GM23338 (cell line): ENCODE measurements at regions not wholly inside any gene's neighbourhood (a gene's known extent, or its start where the extent isn't known, plus 50 kb on each side); places are given as distances from the start of the nearest gene placed in this dataset.

Source experiments
- ATAC-seq: fragments of 200-7000 bp; cut with Tn5 transposase; 3 replicates; pipeline ENCODE4 v1.9.1; 2020
- DNase-seq: peaks from one replicate; pipeline ENCODE4 v3.0.0-alpha.2; 2015; ENCODE audit warnings: low spot score
- H2AFZ ChIP-seq: fragments of 200-600 bp; sonication (generic); 2 replicates; pipeline ENCODE4 v1.8.0; 2016; ENCODE audit warnings: antibody characterized with exemption, mild to moderate bottlenecking, moderate library complexity
- H3F3A ChIP-seq: fragments of 200-600 bp; sonication (generic); replicated peaks from 2 replicates; pipeline ENCODE4 v1.8.0; 2017; ENCODE audit warnings: antibody characterized with exemption, mixed run types, low read depth
- H3K27ac ChIP-seq: fragments of 200-600 bp; sonication (generic); 2 replicates; pipeline ENCODE4 v1.6.1; 2016; ENCODE audit warnings: low read depth
- H3K27me3 ChIP-seq: fragments of 200-600 bp; sonication (generic); 2 replicates; pipeline ENCODE4 v1.8.0; 2016; ENCODE audit warnings: mild to moderate bottlenecking, mixed run types, moderate library complexity; ENCODE audit not compliant: insufficient read depth
- H3K36me3 ChIP-seq: fragments of 200-600 bp; sonication (generic); 2 replicates; pipeline ENCODE4 v1.8.0; 2016; ENCODE audit warnings: mild to moderate bottlenecking; ENCODE audit not compliant: insufficient read depth
- H3K4me1 ChIP-seq: fragments of 200-600 bp; sonication (generic); 2 replicates; pipeline ENCODE4 v1.8.0; 2016; ENCODE audit warnings: mild to moderate bottlenecking, moderate library complexity; ENCODE audit not compliant: insufficient read depth
- H3K4me2 ChIP-seq: fragments of 200-600 bp; sonication (generic); 2 replicates; pipeline ENCODE4 v1.7.1; 2017; ENCODE audit warnings: mixed run types
- H3K4me3 ChIP-seq: fragments of 200-600 bp; sonication (generic); 2 replicates; pipeline ENCODE4 v1.6.1; 2016; ENCODE audit warnings: mixed run types
- H3K79me2 ChIP-seq: fragments of 200-600 bp; sonication (generic); replicated peaks from 2 replicates; pipeline ENCODE4 v1.8.0; 2017; ENCODE audit warnings: mild to moderate bottlenecking; ENCODE audit not compliant: insufficient read depth
- H3K9me2 ChIP-seq: fragments of 200-600 bp; sonication (generic); 2 replicates; pipeline ENCODE4 v1.8.0; 2017; ENCODE audit not compliant: insufficient read depth
- H4K20me1 ChIP-seq: fragments of 200-600 bp; sonication (generic); replicated peaks from 2 replicates; pipeline ENCODE4 v1.8.0; 2017; ENCODE audit warnings: mild to moderate bottlenecking; ENCODE audit not compliant: insufficient read depth
- H3K27ac Mint-ChIP-seq: 2 replicates; pipeline ENCODE4 v1.8.0; 2020; ENCODE audit warnings: inconsistent platforms, mild to moderate bottlenecking, moderate library complexity, mixed read lengths
- H3K27me3 Mint-ChIP-seq: 3 replicates; pipeline ENCODE4 v1.8.0; 2022; ENCODE audit warnings: low read depth, mild to moderate bottlenecking, moderate library complexity, mixed read lengths, inconsistent platforms; ENCODE audit not compliant: insufficient read depth, poor library complexity
- H3K36me3 Mint-ChIP-seq: 3 replicates; pipeline ENCODE4 v1.8.0; 2021; ENCODE audit warnings: low read depth, mild to moderate bottlenecking, inconsistent platforms, moderate library complexity, mixed read lengths
- H3K4me1 Mint-ChIP-seq: 3 replicates; pipeline ENCODE4 v1.8.0; 2020; ENCODE audit warnings: mild to moderate bottlenecking, inconsistent platforms, mixed read lengths
- H3K4me3 Mint-ChIP-seq: 3 replicates; pipeline ENCODE4 v1.8.0; 2021; ENCODE audit warnings: moderate library complexity, mild to moderate bottlenecking, inconsistent platforms, mixed read lengths
- H3K9me3 Mint-ChIP-seq: 3 replicates; pipeline ENCODE4 v1.8.0; 2020; ENCODE audit warnings: moderate library complexity, mild to moderate bottlenecking, inconsistent platforms, mixed read lengths
- CREB1 ChIP-seq: fragments of 250-450 bp; sonication (Bioruptor Pico); IDR thresholded peaks from 2 replicates; pipeline ENCODE4 v1.5.0; 2020; ENCODE audit warnings: low read depth, mild to moderate bottlenecking, moderate library complexity
- CTCF ChIP-seq, 2 experiments: fragments of 200-600 bp in 1 of 2; sonication (generic) in 1 of 2; conservative IDR thresholded peaks; 2 replicates each; pipeline versions ENCODE4 v1.5.1 to v1.6.1; 2016 to 2017; ENCODE audit warnings: antibody characterized with exemption in 2 of 2, low read depth in 2 of 2, mild to moderate bottlenecking in 2 of 2, moderate library complexity in 1 of 2
- ETS1 ChIP-seq: IDR thresholded peaks from 2 replicates; pipeline ENCODE4 v1.6.1; 2016; ENCODE audit warnings: antibody characterized with exemption
- EZH2 ChIP-seq: fragments of 200-600 bp; sonication (generic); IDR thresholded peaks from one replicate; pipeline ENCODE4 v1.8.0; 2017; ENCODE audit warnings: antibody characterized with exemption, mild to moderate bottlenecking, low read depth; ENCODE audit not compliant: unreplicated experiment
- EZH2phosphoT487 ChIP-seq: fragments of 200-600 bp; sonication (generic); IDR thresholded peaks from one replicate; pipeline ENCODE4 v1.8.1; 2018; ENCODE audit warnings: antibody characterized with exemption; ENCODE audit not compliant: unreplicated experiment
- JUNB ChIP-seq: IDR thresholded peaks from one replicate; pipeline ENCODE4 v1.6.1; 2016; ENCODE audit warnings: antibody characterized with exemption; ENCODE audit not compliant: unreplicated experiment
- NANOG ChIP-seq: IDR thresholded peaks from 2 replicates; pipeline ENCODE4 v1.6.1; 2016; ENCODE audit warnings: antibody characterized with exemption, borderline replicate concordance
- POLR2AphosphoS5 ChIP-seq: IDR thresholded peaks from 2 replicates; pipeline ENCODE4 v1.6.1; 2016; ENCODE audit warnings: antibody characterized with exemption, low read depth
- REST ChIP-seq: IDR thresholded peaks from one replicate; pipeline ENCODE4 v1.6.1; 2018; ENCODE audit warnings: antibody characterized with exemption; ENCODE audit not compliant: unreplicated experiment
- STAT1 ChIP-seq: IDR thresholded peaks from one replicate; pipeline ENCODE4 v1.6.1; 2016; ENCODE audit warnings: antibody characterized with exemption; ENCODE audit not compliant: unreplicated experiment
- ZNF114 ChIP-seq: fragments of 250-450 bp; sonication (Bioruptor Pico); IDR thresholded peaks from 2 replicates; pipeline ENCODE4 v1.5.0; 2020; ENCODE audit warnings: mild to moderate bottlenecking, moderate library complexity
- ZNF331 ChIP-seq: fragments of 250-450 bp; sonication (Bioruptor Pico); IDR thresholded peaks from 2 replicates; pipeline ENCODE4 v1.5.0; 2020; ENCODE audit warnings: low read depth, mild to moderate bottlenecking, moderate library complexity
- ZNF462 ChIP-seq: fragments of 250-450 bp; sonication (Bioruptor Pico); IDR thresholded peaks from 2 replicates; pipeline ENCODE4 v1.5.0; 2020; ENCODE audit warnings: mild to moderate bottlenecking, moderate library complexity

- no peak overlapping the region for H3K27ac Mint-ChIP-seq
- TF ChIP-seq EZH2phosphoT487 (no peak), EZH2 (no peak), POLR2AphosphoS5 (no peak), STAT1 (no peak), REST (no peak), NANOG (no peak), CREB1 (CRISPR knock-in tag) (no peak), JUNB (no peak), ZNF114 (CRISPR knock-in tag) (no peak), ZNF331 (CRISPR knock-in tag) (no peak), ZNF462 (CRISPR knock-in tag) (no peak), ETS1 (no peak), CTCF (conservative IDR thresholded peaks at IDR 0.05; ENCODE audit: low read depth in 2 of 2) (no peak)
- no peak overlapping the region for H2AFZ ChIP-seq
- no peak overlapping the region for H3K27ac ChIP-seq
- H3K4me1 ChIP-seq, result no peaks in the 10 kb centered on the region
- no peaks in the 10 kb centered on the region for H3K9me2 ChIP-seq
- H3K4me3 ChIP-seq, result no peak overlapping the region
- no peaks in the 10 kb centered on the region for H3K9me3 Mint-ChIP-seq
- no peak overlapping the region for H3K4me3 Mint-ChIP-seq
- DNase-seq (no peak), ATAC-seq (no peak)
- no peaks in the 10 kb centered on the region for H3K4me1 Mint-ChIP-seq
- no peaks in the 10 kb centered on the region for H3K36me3 ChIP-seq
- H3K79me2 ChIP-seq, result no peaks in the 10 kb centered on the region
- H3K27me3 Mint-ChIP-seq, result no peaks in the 10 kb centered on the region
- H3K36me3 Mint-ChIP-seq, result no peaks in the 10 kb centered on the region
- H4K20me1 ChIP-seq, result no peaks in the 10 kb centered on the region
- H3K27me3 ChIP-seq, result no peaks in the 10 kb centered on the region
- no peak overlapping the region for H3K4me2 ChIP-seq
- H3F3A ChIP-seq, result no peaks in the 10 kb centered on the region
Observed at GRCh38 chr2:21633911-21634310, 510.1 kb downstream of the TDRD15 start.
